Kidney (tissue), 13 donors: ENCODE measurements at regions not wholly inside any gene's neighbourhood (a gene's known extent, or its start where the extent isn't known, plus 50 kb on each side); places are given as distances from the start of the nearest gene placed in this dataset.

Source experiments
- DNase-seq, 5 donors: peaks; one replicate each; pipeline ENCODE4 v3.0.0-alpha.2; 2013 to 2020
- FAIRE-seq: peaks from 2 replicates; lab custom pipeline; 2012; peaks lifted over from hg19 to GRCh38; lab: Jason Lieb, UNC
- H3K27ac ChIP-seq, 2 donors: one replicate each; pipeline ENCODE4 v1.7.0; 2013; ENCODE audit warnings: low read depth in 2 of 2, low read length in 2 of 2, inconsistent platforms in 1 of 2
- H3K27me3 ChIP-seq: one replicate; pipeline ENCODE4 v1.7.1; 2013; ENCODE audit warnings: low read length, inconsistent platforms; ENCODE audit not compliant: control insufficient read depth, insufficient read depth
- H3K36me3 ChIP-seq, 3 donors: one replicate each; pipeline versions ENCODE4 v1.7.0 to v1.7.1; 2013; ENCODE audit warnings: low read length in 3 of 3, control low read depth in 1 of 3, inconsistent platforms in 1 of 3; ENCODE audit not compliant: insufficient read depth in 3 of 3, control insufficient read depth in 2 of 3
- H3K4me1 ChIP-seq, 3 donors: one replicate each; pipeline versions ENCODE4 v1.7.0 to v1.7.1; 2013; ENCODE audit warnings: low read length in 3 of 3, inconsistent platforms in 1 of 3, low read depth in 1 of 3; ENCODE audit not compliant: control insufficient read depth in 2 of 3, insufficient read depth in 2 of 3
- H3K4me3 ChIP-seq, 3 donors: one replicate each; pipeline versions ENCODE4 v1.7.0 to v1.8.1; 2013; ENCODE audit warnings: low read length in 3 of 3, control low read depth in 1 of 3, inconsistent platforms in 1 of 3
- H3K9ac ChIP-seq, 3 donors: one replicate each; pipeline versions ENCODE4 v1.7.0 to v1.7.1; 2013; ENCODE audit warnings: low read length in 3 of 3, control low read depth in 1 of 3, inconsistent platforms in 1 of 3
- H3K9me3 ChIP-seq, 3 donors: one replicate each; pipeline versions ENCODE4 v1.7.0 to v1.7.1; 2013; ENCODE audit warnings: low read length in 3 of 3, control low read depth in 1 of 3, inconsistent platforms in 1 of 3; ENCODE audit not compliant: control insufficient read depth in 2 of 3, insufficient read depth in 1 of 3
- CTCF ChIP-seq: IDR thresholded peaks from 3 replicates; pipeline ENCODE4 v1.5.1; 2012; ENCODE audit warnings: mild to moderate bottlenecking, moderate library complexity, borderline replicate concordance; ENCODE audit not compliant: insufficient read depth; ENCODE audit errors: extremely low read depth
- intact Hi-C: fragments of 100-400 bp; cut with DNase I; formaldehyde crosslinking; loops from one replicate; pipeline ENCODE4 v1.11.1; 2022
- donor health status: control.
- donor health status: control.
- donor health status: control.
- donor health status: control.
- donor health status: control.
- donor health status: DM: yes; HTN: yes; CAD: no.
- donor health status: Normal renal cell carcinoma (clear cell type).

DNA sequence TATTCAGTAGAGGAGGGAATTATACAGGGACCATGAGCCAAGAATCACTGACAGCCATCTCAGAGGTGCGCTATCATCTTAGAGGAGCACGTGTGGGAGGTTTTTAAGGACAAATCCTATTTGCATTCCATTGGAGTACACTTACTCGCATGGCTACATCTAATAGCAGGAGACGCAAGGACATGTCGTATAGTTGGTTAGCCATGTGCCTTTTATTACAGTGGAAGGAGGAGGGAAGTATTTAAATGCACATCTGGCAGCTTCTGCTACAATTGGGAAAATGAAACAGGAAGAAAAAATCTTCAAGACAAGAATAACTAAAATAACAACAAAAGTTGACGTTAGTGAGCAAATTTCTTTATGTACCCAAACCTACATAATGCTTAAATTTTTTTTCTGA is 86.5 kb upstream of the UGP2 start:
- intact Hi-C loops, result no loop called here
- no peak overlapping the region for H3K4me3 ChIP-seq
- H3K4me1 ChIP-seq, result no peaks in the 10 kb centered on the region
- H3K36me3 ChIP-seq, result no peaks in the 10 kb centered on the region
- no peaks in the 10 kb centered on the region for H3K9me3 ChIP-seq
- TF ChIP-seq CTCF, result no peak
- H3K27me3 ChIP-seq, result no peaks in the 10 kb centered on the region
- peak in 2 of 5 donors; percentile 24 to 56 for DNase-seq
- no peak overlapping the region for H3K27ac ChIP-seq
- no peak for FAIRE-seq
- no peak overlapping the region for H3K9ac ChIP-seq

DNA sequence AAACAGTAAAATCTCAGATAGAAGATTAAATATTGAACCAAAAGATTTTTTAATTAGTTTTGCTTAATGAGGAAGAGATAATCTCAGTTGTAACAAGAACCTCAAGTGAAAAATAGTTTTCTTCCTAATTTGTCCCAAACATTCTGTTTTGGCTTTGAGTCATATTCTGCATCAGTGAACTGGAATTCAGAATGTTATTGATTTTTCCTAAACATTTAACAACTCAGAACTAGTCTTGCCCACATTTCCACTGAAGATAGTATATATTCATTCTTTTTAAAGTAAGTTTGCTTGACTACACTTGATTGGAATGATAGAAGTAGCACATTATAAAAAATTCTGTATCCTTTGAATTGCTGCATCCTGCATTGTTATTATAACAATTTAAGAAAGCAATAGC is 85.7 kb upstream of the UGP2 start:
- H3K27me3 ChIP-seq, result no peaks in the 10 kb centered on the region
- intact Hi-C loops, result no loop called here
- FAIRE-seq, result no peak

GRCh38 chr2:63763391-63763941 is 78.2 kb upstream of the UGP2 start:
- no peaks in the 10 kb centered on the region for H3K36me3 ChIP-seq
- FAIRE-seq (no peak), DNase-seq (no peak)
- H3K9me3 ChIP-seq, result peaks cover 0 to 9% (median 0%) of the 10 kb centered on the region in 3 donors
- no peak overlapping the region for H3K27ac ChIP-seq
- H3K4me3 ChIP-seq, result no peak overlapping the region
- no peak overlapping the region for H3K9ac ChIP-seq
- H3K27me3 ChIP-seq, result no peaks in the 10 kb centered on the region
- intact Hi-C loops, result no loop called here
- TF ChIP-seq CTCF, result no peak
- H3K4me1 ChIP-seq, result no peaks in the 10 kb centered on the region

More for the DNA sequence above, 85.7 kb upstream of the UGP2 start:
- no peak for DNase-seq
- no peak for TF ChIP-seq CTCF
- H3K36me3 ChIP-seq, result no peaks in the 10 kb centered on the region
- H3K27ac ChIP-seq, result no peak overlapping the region
- no peaks in the 10 kb centered on the region for H3K4me1 ChIP-seq
- no peak overlapping the region for H3K4me3 ChIP-seq
- H3K9ac ChIP-seq, result no peak overlapping the region
- H3K9me3 ChIP-seq, result no peaks in the 10 kb centered on the region

DNA sequence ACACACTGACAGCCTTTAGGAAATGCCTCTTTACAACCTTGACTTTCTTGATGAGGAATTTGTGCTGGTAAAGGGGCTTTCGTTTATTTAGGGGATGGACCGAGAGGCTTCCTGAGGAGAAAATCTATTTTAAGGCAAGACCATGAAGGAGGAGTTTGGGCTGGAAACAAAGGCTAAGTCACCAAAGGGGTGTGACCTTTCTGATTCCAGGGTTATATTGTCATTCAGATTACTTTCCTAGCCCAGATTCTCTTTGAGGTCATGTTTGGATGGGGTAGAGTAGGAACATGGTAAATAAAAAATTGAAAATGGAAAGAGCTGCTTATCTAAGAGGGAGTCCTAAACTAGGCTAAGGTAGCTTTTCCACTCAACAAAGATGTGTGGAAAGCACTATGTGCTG is 77.1 kb upstream of the UGP2 start:
- H3K27ac ChIP-seq, result no peak overlapping the region

More for the DNA sequence above, 77.1 kb upstream of the UGP2 start:
- H3K4me3 ChIP-seq, result no peak overlapping the region
- H3K36me3 ChIP-seq, result no peaks in the 10 kb centered on the region
- no peaks in the 10 kb centered on the region for H3K27me3 ChIP-seq
- H3K9me3 ChIP-seq, result peaks cover 0 to 9% (median 0%) of the 10 kb centered on the region in 3 donors
- no peak for DNase-seq
- no peak for FAIRE-seq
- H3K9ac ChIP-seq, result no peak overlapping the region
- TF ChIP-seq CTCF, result no peak
- H3K4me1 ChIP-seq, result no peaks in the 10 kb centered on the region
- intact Hi-C loops, result no loop called here
